A673 (cell line): ENCODE measurements at regions not wholly inside any gene's neighbourhood (a gene's known extent, or its start where the extent isn't known, plus 50 kb on each side); places are given as distances from the start of the nearest gene placed in this dataset.

Experiments
- BruUV-seq: library from RNA; stranded (reverse); fragments of 400-500 nt; replicated peaks from 2 replicates; lab custom pipeline; 2021; lab: Mats Ljungman, UMichigan
- CTCF ChIA-PET: fragments of 300-600 bp; sonication (Branson Sonifier 250); formaldehyde crosslinking; loops from one replicate; lab custom pipeline; 2022; ENCODE audit warnings: antibody characterized with exemption; lab: Charles Lee
- POLR2A ChIA-PET: fragments of 300-600 bp; sonication (Branson Sonifier 250); formaldehyde crosslinking; loops from one replicate; lab custom pipeline; 2022; ENCODE audit warnings: antibody characterized with exemption; ENCODE audit not compliant: low non-redundant PET; lab: Charles Lee
- DNase-seq: peaks from one replicate; pipeline ENCODE4 v3.0.0-alpha.2; 2015; ENCODE audit warnings: low spot score
- H3K27ac ChIP-seq: fragments of 200-600 bp; sonication (generic); 2 replicates; pipeline ENCODE4 v1.5.1; 2016; ENCODE audit warnings: mixed run types, low read depth, mild to moderate bottlenecking, mixed read lengths, antibody characterized with exemption, low read length; ENCODE audit not compliant: poor library complexity, severe bottlenecking
- H3K27me3 ChIP-seq: fragments of 200-600 bp; sonication (generic); replicated peaks from 2 replicates; pipeline ENCODE4 v1.6.1; 2017; ENCODE audit warnings: mixed run types, low read depth, mild to moderate bottlenecking, mixed read lengths, antibody characterized with exemption, low read length; ENCODE audit not compliant: insufficient read depth, poor library complexity
- H3K36me3 ChIP-seq: fragments of 200-600 bp; sonication (generic); 2 replicates; pipeline ENCODE4 v1.6.1; 2016; ENCODE audit warnings: mixed run types, mild to moderate bottlenecking, mixed read lengths, antibody characterized with exemption, low read length; ENCODE audit not compliant: insufficient read depth, poor library complexity, severe bottlenecking
- H3K4me1 ChIP-seq: fragments of 200-600 bp; sonication (generic); 2 replicates; pipeline ENCODE4 v1.6.1; 2017; ENCODE audit warnings: mixed run types, mild to moderate bottlenecking, mixed read lengths, antibody characterized with exemption, low read length; ENCODE audit not compliant: insufficient read depth, poor library complexity, severe bottlenecking
- H3K4me3 ChIP-seq: fragments of 200-600 bp; sonication (generic); 2 replicates; pipeline ENCODE4 v1.5.1; 2016; ENCODE audit warnings: low read depth, mixed run types, mild to moderate bottlenecking, mixed read lengths, low read length; ENCODE audit not compliant: poor library complexity, severe bottlenecking
- H3K9me3 ChIP-seq: fragments of 200-600 bp; sonication (generic); 2 replicates; pipeline ENCODE4 v1.6.1; 2016; ENCODE audit warnings: mixed run types, low read depth, mild to moderate bottlenecking, mixed read lengths, antibody characterized with exemption, low read length; ENCODE audit not compliant: poor library complexity, severe bottlenecking
- CTCF ChIP-seq: fragments of 300-800, 200-600 bp; sonication (generic); conservative IDR thresholded peaks from 2 replicates; pipeline ENCODE4 v1.5.1; 2017; ENCODE audit warnings: low read depth, mild to moderate bottlenecking, antibody characterized with exemption, low read length, moderate library complexity, mixed read lengths
- EZH2 ChIP-seq: fragments of 200-600 bp; sonication (generic); IDR thresholded peaks from 2 replicates; pipeline ENCODE4 v1.6.1; 2017; ENCODE audit warnings: borderline replicate concordance, low read depth, mild to moderate bottlenecking, mixed read lengths, antibody characterized with exemption, low read length; ENCODE audit not compliant: poor library complexity, severe bottlenecking
- intact Hi-C: fragments of 100-400 bp; cut with micrococcal nuclease; formaldehyde crosslinking; loops from one replicate; pipeline ENCODE4 v1.10.0; 2022; ENCODE audit not compliant: unreplicated experiment

GRCh38 chr11:116513894-116514293, 258.9 kb downstream of the BUD13 start:
- CTCF ChIA-PET, result interaction anchor here (1.4 kb wide), 1 partner anchor 178 kb away, joined by 4 read pairs; no protein-coding TSS in a partner anchor
- POLR2A ChIA-PET, result no interaction called here
- TF ChIP-seq EZH2, result no peak
- peak; percentile 43 for TF ChIP-seq CTCF
- H3K4me3 ChIP-seq, result no peak overlapping the region
- H3K4me1 ChIP-seq, result no peaks in the 10 kb centered on the region
- no peaks in the 10 kb centered on the region for H3K36me3 ChIP-seq
- intact Hi-C loops, result loop anchor here (5.0 kb wide), 1 partner anchor 128 kb away; no protein-coding TSS in a partner anchor
- H3K27me3 ChIP-seq, result peaks cover 5% of the 10 kb centered on the region
- no peaks in the 10 kb centered on the region for H3K9me3 ChIP-seq
- peak; percentile 62 for DNase-seq
- no peak overlapping the region for H3K27ac ChIP-seq
- BruUV-seq, result no TSS peak

GRCh38 chr11:116513278-116513823, 259.4 kb downstream of the BUD13 start:
- Histone ChIP-seq H3K4me3 (no peak overlapping the region), H3K36me3 (no peaks in the 10 kb centered on the region), H3K27ac (no peak overlapping the region), H3K9me3 (no peaks in the 10 kb centered on the region), H3K4me1 (no peaks in the 10 kb centered on the region), H3K27me3 (peaks cover 6% of the 10 kb centered on the region)
- BruUV-seq, result no TSS peak
- intact Hi-C loops, result loop anchor here (5.0 kb wide), 1 partner anchor 129 kb away; no protein-coding TSS in a partner anchor
- no peak for DNase-seq
- TF ChIP-seq CTCF (no peak), EZH2 (no peak)
- POLR2A ChIA-PET, result no interaction called here
- CTCF ChIA-PET, result interaction anchor here (1.4 kb wide), 1 partner anchor 178 kb away, joined by 4 read pairs; no protein-coding TSS in a partner anchor

DNA sequence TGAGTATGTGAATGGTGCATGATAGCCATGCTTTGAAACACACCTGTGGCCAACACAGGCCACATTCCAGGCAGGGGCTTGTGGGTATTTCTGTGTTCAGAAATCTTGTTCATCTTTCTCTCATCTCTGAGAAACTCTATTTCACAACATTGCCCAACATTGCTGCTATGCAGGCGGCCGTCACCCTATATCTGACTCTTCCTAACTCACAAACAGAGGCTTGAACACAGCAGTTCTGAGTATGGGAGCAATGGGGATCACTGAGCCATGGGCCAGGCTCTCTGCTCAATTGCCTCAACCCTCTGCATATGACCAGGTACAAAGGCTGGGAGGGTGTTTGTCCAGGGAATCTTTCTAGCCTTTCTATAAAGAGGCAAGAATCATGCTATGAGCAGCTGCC, 259.9 kb downstream of the BUD13 start:
- Histone ChIP-seq H3K27ac (no peak overlapping the region), H3K9me3 (no peaks in the 10 kb centered on the region), H3K27me3 (peaks cover 6% of the 10 kb centered on the region), H3K36me3 (no peaks in the 10 kb centered on the region), H3K4me1 (no peaks in the 10 kb centered on the region), H3K4me3 (no peak overlapping the region)
- intact Hi-C loops, result loop anchor here (5.0 kb wide), 1 partner anchor 129 kb away; no protein-coding TSS in a partner anchor
- CTCF ChIA-PET, result no interaction called here
- POLR2A ChIA-PET, result no interaction called here
- no TSS peak for BruUV-seq
- TF ChIP-seq CTCF (no peak), EZH2 (no peak)
- no peak for DNase-seq
